SK-N-MC (cell line): ENCODE measurements at regions not wholly inside any gene's neighbourhood (a gene's known extent, or its start where the extent isn't known, plus 50 kb on each side); places are given as distances from the start of the nearest gene placed in this dataset.

Source experiments
- EZH2 ChIP-seq: fragments of 200-600 bp; sonication (generic); IDR thresholded peaks from one replicate; pipeline ENCODE4 v1.6.1; 2017; ENCODE audit warnings: antibody characterized with exemption
- POLR2AphosphoS5 ChIP-seq: IDR thresholded peaks from 2 replicates; pipeline ENCODE4 v1.6.1; 2012; ENCODE audit warnings: mild to moderate bottlenecking, low read depth, low read length, borderline replicate concordance

GRCh38 chr18:30440351-30440750 lies 602.2 kb downstream of the DSC3 start:
- TF ChIP-seq POLR2AphosphoS5 (no peak), EZH2 (no peak)
